DND-41 (cell line): ENCODE measurements at regions not wholly inside any gene's neighbourhood (a gene's known extent, or its start where the extent isn't known, plus 50 kb on each side); places are given as distances from the start of the nearest gene placed in this dataset.
A peak's percentile ranks its signal among the peaks of the same experiment; 100 is the strongest.

Experiments
- ATAC-seq: fragments of 200-7000 bp; cut with Tn5 transposase; 3 replicates; pipeline ENCODE4 v1.9.1; 2021; ENCODE audit warnings: low read depth; ENCODE audit not compliant: insufficient read depth
- DNase-seq: peaks from one replicate; pipeline ENCODE4 v3.0.0-alpha.2; 2020
- H2AFZ ChIP-seq: 2 replicates; pipeline ENCODE4 v1.6.0; 2012; ENCODE audit warnings: low read depth, low read length
- H3K27ac ChIP-seq: 2 replicates; pipeline ENCODE4 v1.5.1; 2012; ENCODE audit warnings: low read length, inconsistent platforms
- H3K27me3 ChIP-seq: fragments of 200-600 bp; sonication (generic); 2 replicates; pipeline ENCODE4 v1.6.0; 2012; ENCODE audit warnings: low read length, mild to moderate bottlenecking, inconsistent platforms; ENCODE audit not compliant: insufficient read depth, poor library complexity
- H3K36me3 ChIP-seq: 2 replicates; pipeline ENCODE4 v1.5.1; 2012; ENCODE audit warnings: low read length, inconsistent platforms; ENCODE audit not compliant: insufficient read depth
- H3K4me1 ChIP-seq: 2 replicates; pipeline ENCODE4 v1.5.1; 2012; ENCODE audit warnings: mild to moderate bottlenecking, low read length; ENCODE audit not compliant: insufficient read depth
- H3K4me2 ChIP-seq: 2 replicates; pipeline ENCODE4 v1.6.0; 2012; ENCODE audit warnings: mild to moderate bottlenecking, moderate library complexity, low read length, inconsistent platforms; ENCODE audit not compliant: insufficient read depth
- H3K4me3 ChIP-seq, 2 experiments: fragments of 200-600 bp in 1 of 2; shearing (Covaris generic) in 1 of 2; 2 replicates each; pipeline ENCODE4 v1.5.1; 2012 to 2016; ENCODE audit warnings: inconsistent platforms in 2 of 2, low read length in 2 of 2, mild to moderate bottlenecking in 2 of 2, low read depth in 1 of 2, moderate library complexity in 1 of 2
- H3K79me2 ChIP-seq: 2 replicates; pipeline ENCODE4 v1.6.0; 2012; ENCODE audit warnings: low read length, inconsistent platforms; ENCODE audit not compliant: insufficient read depth
- H3K9ac ChIP-seq: 2 replicates; pipeline ENCODE4 v1.6.0; 2012; ENCODE audit warnings: low read depth, mild to moderate bottlenecking, inconsistent platforms, low read length, moderate library complexity
- H3K9me3 ChIP-seq: 2 replicates; pipeline ENCODE4 v1.5.1; 2012; ENCODE audit warnings: low read length, moderate library complexity, mild to moderate bottlenecking, inconsistent platforms; ENCODE audit not compliant: insufficient read depth, severe bottlenecking
- H4K20me1 ChIP-seq: 2 replicates; pipeline ENCODE4 v1.6.0; 2012; ENCODE audit warnings: low read length; ENCODE audit not compliant: insufficient read depth
- CTCF ChIP-seq: IDR thresholded peaks from 2 replicates; pipeline ENCODE4 v1.5.1; 2012; ENCODE audit warnings: borderline replicate concordance, low read length, moderate library complexity, mild to moderate bottlenecking; ENCODE audit not compliant: poor library complexity, severe bottlenecking; ENCODE audit errors: extremely low read depth
- EZH2 ChIP-seq: IDR thresholded peaks from 3 replicates; pipeline ENCODE4 v1.6.1; 2012; ENCODE audit warnings: borderline replicate concordance, low read depth, mild to moderate bottlenecking, moderate library complexity, low read length, inconsistent platforms; ENCODE audit not compliant: severe bottlenecking

- no peaks in the 10 kb centered on the region for H3K27me3 ChIP-seq
- H3K79me2 ChIP-seq = no peaks in the 10 kb centered on the region
- no peak for TF ChIP-seq CTCF
- TF ChIP-seq EZH2 = no peak
- H4K20me1 ChIP-seq = no peaks in the 10 kb centered on the region
- no peak overlapping the region for H3K4me2 ChIP-seq
- H3K36me3 ChIP-seq = no peaks in the 10 kb centered on the region
- no peak overlapping the region for H3K9ac ChIP-seq
- ATAC-seq (no peak), DNase-seq (no peak)
- H2AFZ ChIP-seq = no peak overlapping the region
- no peak overlapping the region for H3K27ac ChIP-seq
- no peak overlapping the region for H3K4me3 ChIP-seq
- H3K9me3 ChIP-seq = no peaks in the 10 kb centered on the region
- peaks cover 14% of the 10 kb centered on the region for H3K4me1 ChIP-seq
Observed at GRCh38 chr6:122026582-122027369, 372.7 kb upstream of the HSF2 start.

GRCh38 chr6:122028933-122029522 is 370.4 kb upstream of the HSF2 start:
- Histone ChIP-seq H3K79me2 (no peaks in the 10 kb centered on the region), H2AFZ (no peak overlapping the region), H3K9ac (no peak overlapping the region), H3K9me3 (no peaks in the 10 kb centered on the region), H3K27me3 (no peaks in the 10 kb centered on the region), H4K20me1 (no peaks in the 10 kb centered on the region), H3K4me3 (no peak overlapping the region), H3K4me1 (peaks cover 20% of the 10 kb centered on the region), H3K4me2 (no peak overlapping the region), H3K27ac (no peak overlapping the region), H3K36me3 (no peaks in the 10 kb centered on the region)
- ATAC-seq (no peak), DNase-seq (no peak)
- TF ChIP-seq CTCF (no peak), EZH2 (no peak)

- Histone ChIP-seq H4K20me1 (no peaks in the 10 kb centered on the region), H3K4me2 (no peak overlapping the region), H3K4me3 (no peak overlapping the region), H3K4me1 (peaks cover 6% of the 10 kb centered on the region), H3K79me2 (no peaks in the 10 kb centered on the region), H3K27ac (no peak overlapping the region), H3K36me3 (no peaks in the 10 kb centered on the region), H3K9ac (no peak overlapping the region), H3K27me3 (no peaks in the 10 kb centered on the region), H3K9me3 (no peaks in the 10 kb centered on the region), H2AFZ (no peak overlapping the region)
- TF ChIP-seq EZH2 (no peak), CTCF (peak; percentile 87)
- ATAC-seq = peak; percentile 96
- DNase-seq = no peak
Observed at GRCh38 chr6:122033564-122034181, 365.8 kb upstream of the HSF2 start.
